Activated CD8-positive, alpha-beta T cell treated with anti-CD3 and anti-CD28 coated beads, Interleukin-2, amount 10 ng/mL, durations not matched to agents 7 days and 5 days (primary cell): ENCODE measurements at regions not wholly inside any gene's neighbourhood (a gene's known extent, or its start where the extent isn't known, plus 50 kb on each side); places are given as distances from the start of the nearest gene placed in this dataset.

Experiments
- ATAC-seq: fragments of 150-1000 bp; cut with Tn5 transposase; one replicate; pipeline ENCODE4 v1.10.0; 2021; ENCODE audit warnings: moderate library complexity
- CTCF ChIA-PET: fragments of 350-600 bp; sonication (Branson Sonifier 250); formaldehyde crosslinking; loops from one replicate; lab custom pipeline; 2021; ENCODE audit warnings: antibody characterized with exemption; lab: Charles Lee
- POLR2A ChIA-PET: fragments of 350-600 bp; sonication (Branson Sonifier 250); formaldehyde crosslinking; loops from one replicate; lab custom pipeline; 2021; ENCODE audit warnings: antibody characterized with exemption; lab: Charles Lee
- DNase-seq: peaks from one replicate; pipeline ENCODE4 v3.0.0-alpha.2; 2020
- H3K27ac Mint-ChIP-seq: one replicate; pipeline ENCODE4 v1.8.0; 2021; ENCODE audit warnings: mild to moderate bottlenecking, mixed read lengths
- H3K27me3 Mint-ChIP-seq: one replicate; pipeline ENCODE4 v1.8.0; 2021; ENCODE audit warnings: low read depth, mixed read lengths
- H3K36me3 Mint-ChIP-seq: one replicate; pipeline ENCODE4 v1.8.0; 2021; ENCODE audit warnings: low read depth, mixed read lengths
- H3K4me1 Mint-ChIP-seq: one replicate; pipeline ENCODE4 v1.8.0; 2021; ENCODE audit warnings: low read depth, mixed read lengths
- H3K4me3 Mint-ChIP-seq: one replicate; pipeline ENCODE4 v1.8.0; 2021; ENCODE audit warnings: mild to moderate bottlenecking, mixed read lengths
- H3K9me3 Mint-ChIP-seq: one replicate; pipeline ENCODE4 v1.8.0; 2022; ENCODE audit warnings: mixed read lengths; ENCODE audit not compliant: insufficient read depth

DNA sequence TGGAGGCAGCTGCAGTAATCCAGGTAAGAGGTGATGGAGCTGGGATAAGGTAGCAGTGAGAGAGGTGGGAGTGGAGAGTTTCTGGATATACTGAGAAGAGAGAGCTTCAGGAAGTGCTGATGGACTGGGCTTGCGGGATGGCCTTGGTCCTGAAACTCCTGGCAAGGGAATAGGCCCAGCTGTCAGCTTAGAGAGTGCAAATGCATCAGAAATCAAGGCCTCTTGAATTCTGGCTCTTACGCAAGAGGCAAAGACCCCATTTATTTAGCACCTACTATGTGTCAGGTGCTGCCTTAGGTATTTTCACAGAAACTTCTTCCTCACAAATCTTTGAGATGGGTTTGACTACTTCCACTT is 227.2 kb upstream of the MAP3K1 start:
- Mint-ChIP-seq H3K4me3 (no peak overlapping the region), H3K9me3 (no peaks in the 10 kb centered on the region), H3K27ac (peak overlapping the region; percentile 87), H3K27me3 (no peaks in the 10 kb centered on the region), H3K4me1 (peaks cover 38% of the 10 kb centered on the region), H3K36me3 (peaks cover 2% of the 10 kb centered on the region)
- DNase-seq (no peak), ATAC-seq (no peak)
- CTCF ChIA-PET: interaction anchor here (0.7 kb wide), 1 partner anchor 82 kb away, joined by 3 read pairs; no protein-coding TSS in a partner anchor
- POLR2A ChIA-PET: no interaction called here

DNA sequence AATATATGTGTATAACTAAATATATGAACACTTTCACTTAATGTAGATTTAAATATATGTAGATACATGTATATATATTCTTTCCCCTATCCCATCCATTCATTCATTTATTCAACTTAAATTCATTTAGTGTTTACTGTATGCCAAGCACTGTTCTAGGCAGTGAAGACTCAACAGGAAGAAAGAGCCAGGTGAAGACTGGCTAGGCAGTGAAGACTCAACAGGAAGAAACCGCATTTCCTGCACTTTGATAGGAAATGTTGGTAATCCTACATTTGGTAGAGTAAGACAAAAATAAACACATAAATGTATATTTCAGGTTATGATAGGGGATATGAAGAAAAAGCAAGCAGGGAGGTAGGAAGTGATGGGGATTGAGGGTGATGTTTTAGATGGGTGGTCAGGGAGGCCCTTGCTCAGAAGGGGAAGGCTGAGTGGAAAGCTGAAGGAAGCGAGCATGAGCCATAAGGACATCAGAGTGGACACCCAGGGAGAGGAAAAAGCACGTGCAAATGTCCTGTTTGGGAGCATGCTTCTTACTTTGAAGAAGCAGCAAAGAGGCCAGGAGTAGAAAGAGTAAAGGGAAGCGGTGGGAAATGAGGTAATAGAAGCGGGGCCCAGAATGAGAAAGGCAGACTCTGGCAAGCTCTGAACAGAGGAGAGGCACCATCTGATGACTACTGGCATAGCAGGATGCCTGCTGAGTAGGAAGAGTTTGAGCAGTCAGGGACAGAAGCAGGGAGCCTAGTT is 227.8 kb upstream of the MAP3K1 start:
- POLR2A ChIA-PET: no interaction called here
- ATAC-seq (no peak), DNase-seq (no peak)
- H3K9me3 Mint-ChIP-seq: no peaks in the 10 kb centered on the region
- no peaks in the 10 kb centered on the region for H3K27me3 Mint-ChIP-seq
- H3K36me3 Mint-ChIP-seq: peaks cover 2% of the 10 kb centered on the region
- peaks cover 38% of the 10 kb centered on the region for H3K4me1 Mint-ChIP-seq
- CTCF ChIA-PET: no interaction called here
- peak overlapping the region; percentile 61 for H3K27ac Mint-ChIP-seq
- no peak overlapping the region for H3K4me3 Mint-ChIP-seq

DNA sequence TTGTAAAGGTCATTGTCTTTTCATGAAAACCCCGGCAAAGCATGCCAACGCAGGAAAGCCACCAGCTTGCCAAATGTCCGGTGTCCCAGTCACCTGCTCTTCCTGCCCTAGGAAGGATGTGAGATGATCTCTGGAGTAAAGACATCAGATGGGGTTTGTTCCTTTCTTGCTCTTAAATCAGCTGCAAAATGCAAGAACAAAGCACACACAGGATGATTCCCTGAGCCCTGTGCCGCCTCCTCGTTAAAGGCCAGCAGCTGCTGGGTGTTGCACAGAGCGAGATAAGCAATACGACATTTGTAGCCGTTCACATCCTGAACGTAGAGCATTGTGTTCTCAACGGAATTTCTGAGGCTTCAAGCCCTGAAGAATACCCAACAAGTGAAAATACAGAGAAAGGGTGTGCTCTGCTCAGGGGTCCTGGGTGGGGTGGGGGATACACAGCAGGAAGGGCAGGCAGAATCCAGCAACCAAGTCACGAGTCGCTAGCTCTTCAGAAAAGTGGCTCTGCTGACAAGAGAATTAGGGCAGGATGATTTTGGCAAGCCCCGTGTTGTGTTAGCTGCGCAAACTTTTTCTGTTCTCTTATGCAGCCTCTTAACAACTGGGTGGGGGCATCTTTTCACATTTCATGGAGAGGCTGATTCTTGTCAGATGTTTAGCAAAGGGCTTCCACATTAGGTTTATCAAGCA is 229.2 kb upstream of the MAP3K1 start:
- H3K4me1 Mint-ChIP-seq: peaks cover 38% of the 10 kb centered on the region
- CTCF ChIA-PET: interaction anchor here (0.7 kb wide), 1 partner anchor 14 kb away, joined by 3 read pairs; no protein-coding TSS in a partner anchor
- H3K27me3 Mint-ChIP-seq: no peaks in the 10 kb centered on the region
- ATAC-seq (no peak), DNase-seq (no peak)
- H3K4me3 Mint-ChIP-seq: no peak overlapping the region
- POLR2A ChIA-PET: no interaction called here
- H3K27ac Mint-ChIP-seq: no peak overlapping the region
- no peaks in the 10 kb centered on the region for H3K9me3 Mint-ChIP-seq
- peaks cover 4% of the 10 kb centered on the region for H3K36me3 Mint-ChIP-seq

DNA sequence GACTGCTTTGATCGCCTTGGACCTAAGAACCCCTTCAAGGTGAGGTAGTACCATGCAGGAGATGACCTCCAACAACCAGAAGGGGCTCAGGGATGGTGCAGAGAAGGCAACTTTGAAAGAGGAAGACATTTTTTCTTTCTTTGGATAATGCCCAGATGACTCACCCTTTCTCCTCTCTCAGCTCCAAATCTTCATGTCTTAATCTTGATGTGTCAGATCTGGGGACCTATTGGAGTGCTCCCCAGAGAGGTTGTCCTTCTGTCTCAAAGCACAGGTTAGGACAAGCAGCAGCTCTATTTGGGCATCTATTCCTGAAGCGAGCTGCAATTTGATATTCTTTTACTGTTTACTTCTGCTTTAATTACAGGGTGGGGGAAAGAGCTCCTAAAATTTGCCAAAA is 229.9 kb upstream of the MAP3K1 start:
- Mint-ChIP-seq H3K27ac (no peak overlapping the region), H3K9me3 (no peaks in the 10 kb centered on the region), H3K27me3 (peaks cover 3% of the 10 kb centered on the region), H3K36me3 (peaks cover 4% of the 10 kb centered on the region), H3K4me1 (peaks cover 38% of the 10 kb centered on the region), H3K4me3 (no peak overlapping the region)
- ChIA-PET CTCF (interaction anchor here (0.7 kb wide), 1 partner anchor 13 kb away, joined by 3 read pairs; no protein-coding TSS in a partner anchor), POLR2A (no interaction called here)
- ATAC-seq (no peak), DNase-seq (no peak)

DNA sequence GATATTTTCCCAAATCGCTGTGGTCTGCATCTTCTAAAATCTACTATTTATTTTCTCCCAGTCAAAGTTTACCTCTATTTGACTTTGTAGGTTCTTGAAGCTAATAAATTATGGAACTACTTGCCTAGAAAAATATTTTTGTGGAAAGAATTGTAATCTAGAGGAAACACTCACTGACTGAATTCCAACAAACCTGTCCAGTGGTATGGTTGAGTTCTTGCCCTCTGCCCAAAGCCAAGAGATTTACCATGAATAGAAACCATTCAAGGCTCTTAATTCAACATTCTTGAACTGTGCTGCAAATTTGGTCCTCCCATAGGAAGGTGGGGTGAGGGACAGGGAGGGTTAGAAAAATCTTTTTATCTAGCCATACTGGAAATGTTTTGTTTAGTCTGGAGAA is 233.9 kb upstream of the MAP3K1 start:
- no peak overlapping the region for H3K4me3 Mint-ChIP-seq
- H3K4me1 Mint-ChIP-seq: peaks cover 2% of the 10 kb centered on the region
- ChIA-PET POLR2A (no interaction called here), CTCF (no interaction called here)
- peaks cover 11% of the 10 kb centered on the region for H3K27me3 Mint-ChIP-seq
- DNase-seq: no peak
- ATAC-seq: no peak
- H3K36me3 Mint-ChIP-seq: peaks cover 2% of the 10 kb centered on the region
- no peaks in the 10 kb centered on the region for H3K9me3 Mint-ChIP-seq
- no peak overlapping the region for H3K27ac Mint-ChIP-seq

DNA sequence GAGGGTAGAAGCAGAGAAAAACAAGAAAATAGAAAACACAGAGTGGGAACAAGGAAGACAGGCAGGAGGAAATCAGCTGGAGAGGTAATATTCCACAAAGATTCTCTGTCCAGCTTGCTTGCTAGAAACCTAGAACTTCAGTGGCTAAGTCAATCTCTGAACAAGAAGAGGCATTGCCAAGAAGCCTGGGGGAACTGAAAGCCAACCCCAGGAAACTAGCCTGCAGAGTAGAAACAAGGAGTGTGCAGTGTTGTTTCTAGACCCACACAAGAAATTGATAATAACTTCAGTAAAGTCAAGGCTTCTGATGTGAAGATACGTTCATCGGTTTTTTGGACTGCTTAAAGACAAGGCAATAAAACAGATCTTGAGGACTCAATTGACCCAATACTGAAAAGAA is 234.5 kb upstream of the MAP3K1 start:
- CTCF ChIA-PET: no interaction called here

DNA sequence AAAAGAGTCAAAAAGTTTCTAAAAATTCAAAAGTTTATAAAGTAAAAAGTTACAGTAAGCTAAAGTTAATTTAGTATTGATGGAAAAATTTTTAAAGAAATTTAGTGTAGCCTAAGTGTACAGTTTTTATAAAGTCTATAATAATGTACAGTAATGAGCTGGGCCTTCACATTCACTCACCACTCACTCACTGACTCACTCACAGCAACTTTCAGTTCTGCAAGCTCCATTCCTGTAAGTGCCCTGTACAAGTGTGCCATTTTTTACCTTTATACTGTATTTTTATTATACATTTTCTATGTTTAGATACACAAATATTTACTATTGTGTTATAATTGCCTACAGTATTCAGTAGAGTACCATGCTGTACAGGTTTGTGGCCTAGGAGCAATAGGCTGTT is 239.5 kb upstream of the MAP3K1 start:
- Mint-ChIP-seq H3K9me3 (no peaks in the 10 kb centered on the region), H3K27me3 (peaks cover 11% of the 10 kb centered on the region), H3K4me3 (no peak overlapping the region), H3K36me3 (no peaks in the 10 kb centered on the region), H3K27ac (no peak overlapping the region), H3K4me1 (no peaks in the 10 kb centered on the region)
- DNase-seq: no peak
- ATAC-seq: no peak
- ChIA-PET POLR2A (no interaction called here), CTCF (no interaction called here)

More for the DNA sequence above, 234.5 kb upstream of the MAP3K1 start:
- DNase-seq (no peak), ATAC-seq (no peak)
- Mint-ChIP-seq H3K9me3 (no peaks in the 10 kb centered on the region), H3K4me3 (no peak overlapping the region), H3K36me3 (peaks cover 2% of the 10 kb centered on the region), H3K4me1 (no peaks in the 10 kb centered on the region), H3K27me3 (peaks cover 11% of the 10 kb centered on the region), H3K27ac (no peak overlapping the region)
- POLR2A ChIA-PET: no interaction called here

DNA sequence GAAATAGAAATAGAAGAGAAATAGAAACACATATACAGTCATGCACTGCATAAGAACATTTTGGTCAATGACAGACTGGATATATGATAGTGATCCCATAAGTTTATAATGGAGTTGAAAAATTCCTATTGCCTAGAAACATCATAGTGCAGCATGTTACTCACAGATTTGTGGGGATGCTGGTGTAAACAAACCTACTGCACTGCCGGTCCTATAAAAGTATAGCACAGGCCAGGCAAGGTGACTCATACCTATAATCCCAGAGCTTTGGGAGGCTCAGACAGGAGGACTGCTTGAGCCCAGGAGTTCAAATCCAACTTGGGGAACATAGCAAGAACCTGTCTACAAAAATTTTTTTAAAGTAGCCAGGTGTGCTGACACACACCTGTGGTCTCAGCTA is 240.6 kb upstream of the MAP3K1 start:
- no peak overlapping the region for H3K27ac Mint-ChIP-seq
- ChIA-PET CTCF (no interaction called here), POLR2A (no interaction called here)
- no peaks in the 10 kb centered on the region for H3K9me3 Mint-ChIP-seq
- no peaks in the 10 kb centered on the region for H3K36me3 Mint-ChIP-seq
- DNase-seq: no peak
- H3K4me3 Mint-ChIP-seq: no peak overlapping the region
- ATAC-seq: no peak
- H3K27me3 Mint-ChIP-seq: peaks cover 7% of the 10 kb centered on the region
- no peaks in the 10 kb centered on the region for H3K4me1 Mint-ChIP-seq

DNA sequence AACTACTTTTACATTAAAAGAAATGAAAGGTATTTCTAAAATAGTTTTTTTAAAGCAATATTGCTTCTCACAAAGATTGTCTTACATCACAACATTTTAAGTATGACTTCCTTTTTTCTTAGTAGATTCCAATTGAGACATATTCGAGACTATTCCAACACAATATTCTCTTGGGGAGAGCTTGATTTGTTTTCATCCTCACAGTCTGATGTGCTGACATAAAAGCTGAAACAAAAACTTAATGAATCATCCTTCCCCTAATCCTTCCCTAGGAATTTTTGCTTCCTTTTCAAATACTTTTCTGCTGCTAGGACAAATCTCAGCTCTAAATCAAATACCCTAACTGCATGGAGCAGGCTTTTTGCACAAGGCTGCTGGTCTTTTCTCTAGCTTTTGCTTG is 245.8 kb upstream of the MAP3K1 start:
- POLR2A ChIA-PET: no interaction called here
- ATAC-seq: no peak
- Mint-ChIP-seq H3K27me3 (peaks cover 4% of the 10 kb centered on the region), H3K4me3 (no peak overlapping the region), H3K9me3 (no peaks in the 10 kb centered on the region), H3K4me1 (peaks cover 5% of the 10 kb centered on the region), H3K36me3 (no peaks in the 10 kb centered on the region), H3K27ac (no peak overlapping the region)
- no peak for DNase-seq
- CTCF ChIA-PET: no interaction called here

DNA sequence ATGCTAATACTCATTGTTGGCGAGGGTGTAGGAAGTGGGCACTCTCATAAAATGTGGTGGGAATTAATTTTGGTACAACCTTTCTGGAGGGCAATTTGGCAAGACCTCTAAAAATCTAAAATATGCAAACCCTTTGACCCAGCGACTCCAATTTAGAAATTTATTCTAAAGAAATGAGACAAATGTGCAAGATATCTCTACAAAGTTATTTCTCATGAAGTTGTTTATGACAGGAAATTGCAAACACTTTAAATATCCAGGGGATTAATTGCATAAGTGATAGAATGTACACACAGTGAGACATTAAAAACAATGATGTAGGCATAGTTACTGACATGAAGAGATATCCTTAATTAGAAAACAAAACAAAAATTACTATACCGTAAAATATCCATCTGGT is 246.3 kb upstream of the MAP3K1 start:
- Mint-ChIP-seq H3K27me3 (peaks cover 4% of the 10 kb centered on the region), H3K27ac (no peak overlapping the region), H3K4me1 (peaks cover 5% of the 10 kb centered on the region), H3K4me3 (no peak overlapping the region), H3K9me3 (no peaks in the 10 kb centered on the region), H3K36me3 (no peaks in the 10 kb centered on the region)
- POLR2A ChIA-PET: no interaction called here
- DNase-seq (no peak), ATAC-seq (no peak)
- CTCF ChIA-PET: no interaction called here

DNA sequence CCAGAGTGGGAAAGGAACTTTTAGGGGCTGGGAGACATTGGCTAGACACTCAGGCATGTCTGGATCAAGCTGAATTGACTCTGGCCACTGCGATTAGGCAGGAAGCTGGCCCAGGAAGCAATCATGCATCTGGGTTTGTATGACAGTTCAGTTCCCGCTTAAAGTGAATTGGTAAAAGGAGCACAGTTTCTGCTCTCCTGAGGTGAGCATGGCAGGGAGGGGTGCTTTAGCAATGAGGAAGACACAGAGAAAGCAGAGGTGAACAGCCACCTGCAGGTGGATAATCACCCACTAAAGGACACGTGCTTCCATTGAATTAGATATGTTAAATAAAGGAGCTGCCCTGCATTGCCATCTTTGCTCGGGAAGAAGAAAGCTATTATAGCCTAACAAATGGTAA is 248.1 kb upstream of the MAP3K1 start:
- Mint-ChIP-seq H3K27me3 (peaks cover 4% of the 10 kb centered on the region), H3K4me1 (peaks cover 5% of the 10 kb centered on the region), H3K9me3 (no peaks in the 10 kb centered on the region), H3K36me3 (no peaks in the 10 kb centered on the region), H3K27ac (no peak overlapping the region), H3K4me3 (no peak overlapping the region)
- ATAC-seq (no peak), DNase-seq (no peak)
- ChIA-PET POLR2A (no interaction called here), CTCF (no interaction called here)

DNA sequence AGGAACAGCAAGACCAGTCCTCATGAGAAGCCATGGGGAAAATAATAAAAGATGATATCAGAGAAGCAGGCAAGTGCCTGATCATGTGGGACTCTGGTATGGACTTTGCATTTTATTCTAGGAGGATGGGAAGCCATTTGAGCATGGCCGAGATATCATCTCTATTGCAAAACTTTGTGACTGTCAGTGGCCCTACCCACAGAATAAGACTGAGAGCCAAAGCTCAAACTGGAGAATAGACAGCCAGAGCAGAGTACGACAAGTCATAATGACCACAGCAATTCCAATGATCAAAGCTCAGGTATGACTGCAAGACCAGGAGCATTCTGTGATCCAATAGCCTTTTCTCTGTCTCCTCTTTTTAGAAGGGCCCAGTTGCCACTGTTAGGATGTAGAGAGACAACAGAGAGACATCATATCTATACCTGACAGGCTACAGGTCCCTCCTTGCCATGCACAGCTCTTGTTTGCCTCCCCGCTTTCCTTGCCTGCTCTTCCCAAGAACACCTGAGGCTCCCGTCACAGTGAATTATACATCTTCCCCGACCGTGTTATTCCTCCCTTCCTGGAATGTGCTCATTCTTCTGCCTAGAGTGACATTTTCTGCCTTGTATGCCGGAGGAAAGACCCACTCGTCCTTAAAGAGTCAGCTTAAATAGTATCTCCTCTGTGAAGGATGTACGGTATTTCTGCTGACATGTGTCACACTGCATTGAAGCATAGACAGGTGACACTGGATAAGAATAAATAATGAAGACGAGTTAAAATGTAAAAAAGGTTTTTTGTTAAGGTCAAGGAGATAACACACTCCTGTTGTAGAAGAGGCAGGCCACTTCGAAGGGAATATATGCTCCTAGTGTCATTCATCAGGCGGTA is 248.7 kb upstream of the MAP3K1 start:
- ChIA-PET CTCF (interaction anchor here (0.7 to 2.6 kb wide), 2 partner anchors 256 to 296 kb away, joined by 3 to 8 read pairs; no protein-coding TSS in a partner anchor), POLR2A (no interaction called here)
- peaks cover 4% of the 10 kb centered on the region for H3K27me3 Mint-ChIP-seq
- H3K9me3 Mint-ChIP-seq: no peaks in the 10 kb centered on the region
- H3K4me3 Mint-ChIP-seq: no peak overlapping the region
- no peaks in the 10 kb centered on the region for H3K36me3 Mint-ChIP-seq
- DNase-seq: no peak
- H3K4me1 Mint-ChIP-seq: peaks cover 5% of the 10 kb centered on the region
- H3K27ac Mint-ChIP-seq: no peak overlapping the region
- no peak for ATAC-seq
